ENCODE measurements at regions not wholly inside any gene's neighbourhood (a gene's known extent, or its start where the extent isn't known, plus 50 kb on each side); places are given as distances from the start of the nearest gene placed in this dataset.

GRCh38 chr17:71158437-71158836 lies 962.4 kb upstream of the SOX9 start:
- TF ChIP-seq EZH2phosphoT487 (IDR thresholded peaks at IDR 0.05; ENCODE audit: borderline replicate concordance) (no peak), CTCF (conservative IDR thresholded peaks at IDR 0.05; ENCODE audit: low read length) (no peak)

Data from Loucy (cell line).